GM11168 (cell line): ENCODE measurements at regions not wholly inside any gene's neighbourhood (a gene's known extent, or its start where the extent isn't known, plus 50 kb on each side); places are given as distances from the start of the nearest gene placed in this dataset.

Experiments
- in situ Hi-C: fragments of 300-500 bp; cut with MboI; formaldehyde crosslinking; loops from one replicate; pipeline ENCODE4 v1.12.0; 2022; ENCODE audit warnings: low sequenced_read_pairs; ENCODE audit not compliant: unreplicated experiment

GRCh38 chr3:116842254-116842957 lies 132.8 kb downstream of the TUSC7 start:
- in situ Hi-C loops = no loop called here

- in situ Hi-C loops = no loop called here
These were observed 138.8 kb downstream of the TUSC7 start for GRCh38 chr3:116848248-116848829.

- in situ Hi-C loops = no loop called here
These were observed 139.7 kb downstream of the TUSC7 start for GRCh38 chr3:116849261-116849688.

GRCh38 chr3:116852803-116853202 lies 143.2 kb downstream of the TUSC7 start:
- in situ Hi-C loops = no loop called here

- in situ Hi-C loops = no loop called here
These were observed 153.7 kb downstream of the TUSC7 start for GRCh38 chr3:116863270-116863770.

- in situ Hi-C loops = no loop called here
These were observed 154.4 kb downstream of the TUSC7 start for GRCh38 chr3:116863822-116864589.

- in situ Hi-C loops = no loop called here
These were observed 155.0 kb downstream of the TUSC7 start for GRCh38 chr3:116864590-116864927.

- in situ Hi-C loops = no loop called here
These were observed 160.8 kb downstream of the TUSC7 start for GRCh38 chr3:116870379-116870778.

GRCh38 chr3:116871905-116872304 lies 162.3 kb downstream of the TUSC7 start:
- in situ Hi-C loops = no loop called here

GRCh38 chr3:116872688-116873087 lies 163.1 kb downstream of the TUSC7 start:
- in situ Hi-C loops = no loop called here

GRCh38 chr3:116873142-116873541 lies 163.6 kb downstream of the TUSC7 start:
- in situ Hi-C loops = no loop called here

- in situ Hi-C loops = no loop called here
These were observed 168.4 kb downstream of the TUSC7 start for GRCh38 chr3:116877968-116878367.

GRCh38 chr3:116886202-116886893 lies 176.8 kb downstream of the TUSC7 start:
- in situ Hi-C loops = no loop called here

GRCh38 chr3:116896116-116896515 lies 186.5 kb downstream of the TUSC7 start:
- in situ Hi-C loops = no loop called here

GRCh38 chr3:116897382-116897781 lies 187.8 kb downstream of the TUSC7 start:
- in situ Hi-C loops = no loop called here

GRCh38 chr3:116899253-116899652 lies 189.7 kb downstream of the TUSC7 start:
- in situ Hi-C loops = no loop called here

- in situ Hi-C loops = no loop called here
These were observed 195.8 kb downstream of the TUSC7 start for GRCh38 chr3:116905334-116905733.

- in situ Hi-C loops = no loop called here
These were observed 196.2 kb downstream of the TUSC7 start for GRCh38 chr3:116905794-116906193.

- in situ Hi-C loops = no loop called here
These were observed 202.5 kb downstream of the TUSC7 start for GRCh38 chr3:116912116-116912515.

GRCh38 chr3:116914004-116914403 lies 204.4 kb downstream of the TUSC7 start:
- in situ Hi-C loops = no loop called here

GRCh38 chr3:116916836-116917235 lies 207.3 kb downstream of the TUSC7 start:
- in situ Hi-C loops = no loop called here
